CD1c-positive myeloid dendritic cell (primary cell): ENCODE measurements at regions not wholly inside any gene's neighbourhood (a gene's known extent, or its start where the extent isn't known, plus 50 kb on each side); places are given as distances from the start of the nearest gene placed in this dataset.
"Not testable (repeated sequence)": the region's sequence is repeated elsewhere in the genome, so short reads cannot be mapped to it uniquely, and the experiment has no call there.

Experiments
- DNase-seq: peaks from one replicate; pipeline ENCODE4 v3.0.0-alpha.2; 2016; ENCODE audit errors: extremely low spot score

DNA sequence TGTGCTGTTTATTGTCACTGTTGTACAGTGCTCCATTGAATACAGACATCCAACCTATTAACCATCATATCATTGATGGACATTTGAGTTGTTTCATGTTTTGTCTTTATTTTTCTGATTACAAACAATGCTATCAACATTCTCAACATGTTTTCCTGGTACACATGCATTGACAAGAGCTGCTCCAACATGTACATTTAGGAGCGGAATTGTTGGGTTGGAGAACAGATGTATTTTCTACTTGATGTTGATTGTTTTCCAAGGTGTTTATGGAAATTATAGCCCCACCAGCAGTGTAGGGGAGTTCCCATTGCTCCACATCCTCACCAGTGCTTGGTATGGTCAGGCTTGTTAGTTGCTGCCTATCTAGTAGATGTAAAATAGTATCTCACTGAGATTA, 204.1 kb upstream of the CLINT1 start:
- no peak for DNase-seq

DNA sequence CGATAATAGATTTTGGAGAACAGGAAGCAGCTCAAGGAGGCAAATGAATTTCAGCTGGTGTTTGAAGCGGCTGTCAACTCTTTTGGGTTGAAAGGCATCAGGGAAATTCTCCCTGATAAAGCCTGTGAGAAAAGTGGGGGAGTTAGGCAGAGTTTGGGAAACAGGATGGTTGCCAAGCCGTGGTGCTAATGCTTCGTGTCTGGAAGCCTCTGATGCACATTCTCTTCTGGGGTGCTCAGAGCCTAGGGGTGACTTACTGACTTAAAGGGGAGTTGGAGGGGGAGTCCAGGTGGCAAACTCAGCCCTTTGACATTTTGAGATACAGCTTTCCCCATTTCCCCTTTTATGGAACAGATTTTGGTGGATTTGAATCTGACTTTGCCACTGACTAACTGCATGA, 202.5 kb upstream of the CLINT1 start:
- DNase-seq, result no peak

DNA sequence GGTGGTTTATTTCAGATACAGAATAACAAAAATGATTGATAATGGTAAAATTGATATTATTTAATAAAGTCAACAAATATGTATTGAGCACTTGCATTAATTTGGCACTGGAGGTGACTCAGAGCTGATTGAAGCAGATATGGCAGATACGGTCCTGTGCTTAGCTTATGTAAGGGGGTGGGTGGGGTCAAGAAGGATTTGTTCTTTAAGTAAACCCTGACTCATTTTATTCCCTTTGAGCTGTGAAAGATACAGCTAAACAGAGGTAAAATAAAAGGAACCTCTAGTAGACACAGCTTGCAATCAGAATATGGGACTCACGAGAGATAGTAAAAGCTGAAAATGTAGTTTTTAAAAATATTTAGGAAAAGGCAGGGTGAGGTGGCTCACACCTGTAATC, 201.3 kb upstream of the CLINT1 start:
- no peak for DNase-seq

DNA sequence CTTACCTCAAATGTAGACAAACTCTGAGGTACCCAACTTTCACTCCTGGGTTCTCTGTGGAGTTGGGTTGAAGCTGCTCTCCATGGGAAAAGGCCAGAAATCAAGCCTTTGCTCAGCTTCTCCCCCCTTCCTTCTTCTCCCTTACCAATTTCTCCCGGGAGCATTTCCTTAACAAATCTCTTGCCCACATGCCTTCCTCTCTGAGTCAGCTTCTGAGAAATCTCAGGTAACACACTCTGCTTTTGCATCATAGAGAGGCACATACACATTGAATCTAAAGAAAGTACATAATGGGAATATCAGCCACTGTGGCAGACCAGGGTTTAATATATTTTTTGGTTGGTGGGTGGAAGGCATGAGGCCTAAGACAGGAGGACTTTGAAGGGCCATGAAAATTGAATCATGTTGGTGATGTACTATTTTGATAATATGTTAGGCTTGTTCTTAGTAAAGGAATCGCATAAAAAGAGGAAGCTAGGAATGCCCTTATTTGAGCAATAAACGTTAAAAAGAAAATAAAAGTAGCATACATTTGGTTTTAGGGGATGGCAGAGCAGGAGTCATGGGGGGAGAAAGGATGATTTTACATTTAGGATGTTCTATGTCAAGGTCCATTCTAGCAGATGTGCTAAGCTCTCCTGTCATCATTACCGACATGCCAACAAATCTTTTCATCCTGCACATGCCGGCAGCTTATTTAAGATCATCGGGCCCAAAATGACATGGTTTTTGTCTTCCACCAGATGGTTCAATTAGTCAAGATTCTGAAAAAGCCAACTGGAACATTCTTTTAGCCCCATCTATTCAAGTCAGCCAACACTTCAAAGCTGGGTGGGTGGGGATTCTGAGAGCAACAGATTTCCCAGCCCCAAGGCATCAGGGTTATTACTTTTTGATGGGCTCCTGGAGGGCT, 199.5 kb upstream of the CLINT1 start:
- DNase-seq, result no peak

DNA sequence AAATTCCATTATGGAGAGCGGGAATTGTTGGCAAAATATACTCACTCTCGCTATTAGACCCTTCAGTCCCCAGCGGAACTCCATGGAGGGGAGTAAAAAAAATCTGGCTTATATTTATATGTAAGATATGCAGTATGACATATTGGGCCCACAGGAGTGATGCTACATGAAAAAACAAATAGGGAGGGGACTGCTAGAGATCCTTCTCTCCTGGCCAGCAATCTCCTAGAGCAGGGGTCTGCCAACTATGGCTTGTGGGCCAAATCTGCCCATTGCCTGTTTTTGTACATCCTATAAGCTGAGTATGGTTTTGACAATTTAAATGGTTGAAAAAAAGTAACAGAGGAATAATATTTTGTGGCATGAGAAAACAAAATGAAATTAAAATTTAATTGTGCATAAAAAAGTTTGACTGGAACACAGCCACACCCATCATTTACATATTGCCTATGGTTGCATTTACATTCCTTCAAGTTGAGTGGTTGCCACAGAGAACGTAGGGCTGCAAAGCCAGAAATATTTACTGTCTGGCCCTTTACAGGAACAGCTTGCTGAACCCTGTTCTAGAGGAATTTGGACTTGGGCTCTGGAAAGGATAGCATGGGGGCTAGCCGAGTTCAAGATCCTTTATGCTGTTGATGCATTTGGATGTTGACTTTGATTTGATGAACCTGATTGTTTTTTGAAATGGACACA, 197.3 kb upstream of the CLINT1 start:
- no peak for DNase-seq

DNA sequence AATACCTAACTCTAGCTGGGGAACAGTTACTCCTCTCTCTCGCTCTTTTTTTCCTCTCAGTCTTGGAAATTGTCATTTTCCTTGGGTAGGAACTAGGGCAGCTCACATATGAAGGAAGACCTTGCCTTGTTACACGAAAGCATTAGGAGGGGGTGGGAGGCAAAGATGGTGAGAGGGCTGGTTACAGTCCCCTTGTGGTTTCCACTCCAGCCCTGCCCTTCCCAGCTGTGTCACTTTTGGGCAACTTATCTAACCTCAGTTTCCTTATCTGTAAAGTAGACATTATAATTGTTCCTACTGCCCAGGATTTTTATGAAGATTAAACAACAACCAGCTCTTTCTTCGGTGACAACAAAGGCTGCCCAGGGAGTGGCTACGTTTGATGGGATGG, 196.2 kb upstream of the CLINT1 start:
- DNase-seq, result no peak

DNA sequence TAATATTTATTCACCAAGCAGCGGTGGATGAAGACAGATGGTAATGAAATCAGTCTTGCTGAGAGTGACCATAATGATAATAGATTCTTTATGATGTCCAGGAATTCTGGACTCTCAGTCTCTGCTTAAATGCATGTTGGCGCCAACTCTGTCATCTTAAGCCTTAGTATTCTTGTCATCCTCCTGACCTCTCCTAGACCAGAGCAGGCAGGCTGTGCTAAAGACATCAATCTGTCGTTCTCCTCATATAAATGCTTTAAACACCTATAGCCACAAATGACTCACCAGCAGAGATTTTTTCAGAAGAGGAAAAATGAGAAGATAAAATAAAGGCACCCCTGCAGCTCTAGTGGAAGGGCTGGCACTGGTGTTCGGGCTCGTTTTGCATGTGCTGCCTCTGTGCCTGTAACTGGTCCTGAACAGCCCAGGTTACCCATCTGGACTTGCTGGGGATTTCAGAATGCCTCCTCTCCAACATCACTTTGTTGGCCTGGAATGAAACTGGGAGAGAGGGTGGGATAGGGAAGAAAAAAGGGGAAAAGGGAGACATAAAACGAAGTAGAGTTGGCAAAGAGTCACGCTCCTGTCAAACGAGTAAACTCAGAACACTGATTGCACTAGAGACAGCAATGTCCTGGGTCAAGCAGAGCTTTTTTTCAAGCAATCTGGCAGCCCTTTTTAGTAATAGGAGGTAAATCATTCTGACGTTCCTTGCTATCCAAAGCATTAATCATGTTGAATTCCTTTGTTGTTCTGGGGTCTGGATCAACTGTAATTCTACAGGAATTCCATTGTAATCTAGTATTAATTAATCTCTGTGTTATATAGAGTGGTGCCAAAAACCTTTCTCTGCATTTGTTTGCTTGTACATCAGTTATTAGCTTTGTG, 195.5 kb upstream of the CLINT1 start:
- no peak for DNase-seq

DNA sequence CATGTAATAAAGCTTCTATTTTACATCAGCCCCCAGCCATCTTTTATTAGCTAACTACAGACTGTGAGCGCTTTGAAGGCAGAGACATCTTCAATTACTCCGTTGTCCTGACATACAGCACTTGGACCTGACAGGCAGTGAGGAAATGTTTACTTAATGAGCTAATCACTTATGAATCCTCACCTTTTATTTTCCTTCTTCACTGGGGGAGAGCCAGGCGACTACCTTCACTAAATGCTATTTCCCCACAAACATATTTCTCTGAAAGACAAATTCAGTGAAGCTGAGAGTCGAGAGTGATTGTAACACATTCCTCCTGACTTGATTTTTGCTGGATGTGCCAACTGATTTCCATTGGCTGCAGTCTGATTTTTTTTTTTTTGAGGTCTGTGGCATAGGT, 192.1 kb upstream of the CLINT1 start:
- DNase-seq, result no peak

DNA sequence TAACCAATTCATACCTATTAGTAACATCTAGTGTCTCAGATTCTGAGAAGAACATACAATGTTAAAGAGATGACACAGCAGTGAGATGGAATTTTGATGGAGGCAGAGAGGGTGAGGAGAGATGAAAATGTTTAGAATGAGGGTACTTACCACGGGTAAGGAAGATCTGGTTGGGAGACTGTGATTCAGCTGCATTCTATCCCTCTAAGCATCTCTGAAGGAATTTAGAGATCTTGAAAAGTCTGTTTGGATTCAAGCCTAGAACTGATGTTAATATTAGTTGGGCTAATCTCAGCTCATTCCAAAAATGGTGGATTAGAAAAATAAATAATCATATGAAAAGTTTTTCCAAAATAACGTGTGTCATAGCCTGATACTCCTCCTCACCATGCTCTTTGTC, 191.5 kb upstream of the CLINT1 start:
- no peak for DNase-seq

DNA sequence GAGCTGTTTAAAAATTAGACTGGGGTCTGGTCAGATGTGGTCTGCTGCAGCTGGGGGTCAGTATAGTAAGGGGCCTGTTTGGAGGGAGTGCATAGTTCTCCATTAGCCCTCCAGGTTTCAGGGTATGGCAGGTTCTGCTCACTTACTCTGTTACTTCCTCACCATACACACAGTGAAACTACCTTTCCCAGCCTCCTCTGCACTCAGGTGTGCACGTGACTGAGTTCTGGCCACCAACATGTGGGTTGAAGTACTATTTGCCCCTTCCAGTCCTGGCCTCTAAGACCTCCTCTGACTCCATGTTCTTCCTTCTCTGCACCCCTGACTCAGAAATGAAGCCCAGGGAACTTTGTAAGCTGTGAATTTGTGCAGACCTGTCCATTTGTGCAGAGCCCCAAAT, 190.5 kb upstream of the CLINT1 start:
- DNase-seq, result no peak

DNA sequence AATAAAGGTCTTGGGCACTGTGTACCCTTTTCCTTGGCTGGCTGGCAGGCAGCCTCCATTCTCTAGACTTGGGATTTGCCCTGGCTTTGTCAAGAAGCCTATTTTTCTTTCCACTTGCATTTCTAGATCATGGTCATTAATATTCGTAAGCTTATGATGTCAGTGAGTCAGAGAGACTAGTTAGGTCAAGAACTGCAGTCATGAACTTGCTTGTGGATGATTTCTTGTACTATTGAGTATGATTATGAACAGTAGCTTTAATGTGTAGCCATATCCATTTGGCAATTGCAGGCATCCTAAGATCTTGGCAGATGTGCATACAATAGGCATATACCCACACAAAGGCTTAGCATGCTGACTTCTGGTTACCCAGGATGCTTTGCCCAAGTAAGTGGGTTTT, 186.8 kb upstream of the CLINT1 start:
- no peak for DNase-seq

DNA sequence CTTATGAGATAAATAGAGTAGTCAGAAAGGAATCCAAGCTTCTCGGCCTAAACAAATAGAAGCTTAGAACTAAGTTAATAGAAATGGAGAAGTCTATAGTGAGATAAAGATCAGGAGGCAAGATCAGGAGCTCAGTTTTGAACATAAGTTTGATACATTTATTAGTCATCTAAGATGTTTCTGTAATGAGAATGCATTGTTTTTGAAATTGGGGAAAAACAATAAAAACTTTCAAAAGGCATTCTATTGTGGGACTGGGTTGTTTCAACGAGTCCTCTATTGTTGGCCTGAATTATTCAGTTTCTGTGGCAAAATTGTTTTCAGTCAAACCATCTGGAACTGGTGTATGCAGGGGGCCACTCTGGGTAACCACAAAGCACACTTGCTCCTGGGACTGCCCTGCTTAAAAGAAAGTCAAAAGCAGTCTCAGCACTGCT, 181.0 kb upstream of the CLINT1 start:
- no peak for DNase-seq

DNA sequence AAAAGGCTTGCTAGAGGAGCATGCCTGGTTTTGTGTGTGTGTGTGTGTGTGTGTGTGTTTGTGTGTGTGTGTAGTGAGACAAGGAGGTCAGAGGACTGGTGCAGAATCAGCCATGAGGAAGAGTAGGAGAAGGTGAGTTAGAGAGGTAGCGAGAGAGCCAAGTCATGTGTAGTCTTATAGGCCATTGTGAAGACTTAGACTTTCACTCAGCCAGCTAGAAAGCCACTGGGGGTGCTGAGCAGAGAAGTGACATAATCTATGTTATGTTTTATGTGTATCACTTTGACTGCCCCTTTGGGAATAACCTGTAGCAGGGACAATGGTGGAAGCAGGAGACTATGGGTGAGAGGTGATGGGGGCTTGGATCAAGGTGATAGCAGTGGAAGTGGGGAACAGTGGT, 180.5 kb upstream of the CLINT1 start:
- DNase-seq, result no peak

DNA sequence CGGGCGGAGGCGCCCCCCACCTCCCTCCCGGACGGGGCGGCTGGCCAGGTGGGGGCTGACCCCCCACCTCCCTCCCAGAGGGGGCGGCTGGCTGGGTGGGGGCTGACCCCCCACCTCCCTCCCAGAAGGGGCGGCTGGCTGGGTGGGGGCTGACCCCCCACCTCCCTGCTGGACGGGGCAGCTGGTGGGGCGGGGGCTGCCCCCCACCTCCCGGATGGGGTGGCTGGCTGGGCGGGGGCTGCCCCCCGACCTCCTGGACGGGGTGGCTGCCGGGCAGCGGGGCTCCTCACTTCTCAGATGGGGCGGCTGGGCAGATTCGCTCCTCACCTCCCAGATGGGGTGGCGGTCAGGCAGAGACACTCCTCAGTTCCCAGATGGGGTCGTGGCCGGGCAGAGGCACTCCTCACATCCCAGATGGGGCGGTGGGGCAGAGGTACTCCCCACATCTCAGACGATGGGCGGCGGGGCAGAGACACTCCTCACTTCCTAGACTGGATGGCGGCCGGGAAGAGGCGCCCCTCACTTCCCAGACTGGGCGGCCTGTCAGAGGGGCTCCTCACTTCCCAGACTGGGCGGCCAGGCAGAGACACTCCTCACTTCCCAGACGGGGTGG, 178.1 kb upstream of the CLINT1 start:
- DNase-seq, result not testable (repeated sequence)

DNA sequence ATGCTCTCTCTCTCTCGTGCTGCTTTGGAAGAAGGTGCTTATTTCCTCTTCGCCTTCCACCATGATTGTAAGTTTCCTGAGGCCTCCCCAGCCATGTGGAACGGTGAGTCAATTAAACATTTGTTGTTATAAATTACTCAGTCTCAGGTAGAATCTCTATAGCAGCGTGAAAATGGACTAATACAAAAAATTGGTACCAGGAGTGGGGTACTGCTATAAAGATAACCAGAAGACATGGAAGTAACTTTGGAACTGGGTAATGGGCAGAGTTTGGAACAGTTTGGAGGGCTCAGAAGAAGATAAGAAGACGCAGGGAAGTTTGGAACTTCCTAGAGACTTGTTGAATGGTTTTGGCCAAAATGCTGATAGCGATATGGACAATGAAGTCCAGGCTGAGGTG, 175.6 kb upstream of the CLINT1 start:
- not testable (repeated sequence) for DNase-seq

DNA sequence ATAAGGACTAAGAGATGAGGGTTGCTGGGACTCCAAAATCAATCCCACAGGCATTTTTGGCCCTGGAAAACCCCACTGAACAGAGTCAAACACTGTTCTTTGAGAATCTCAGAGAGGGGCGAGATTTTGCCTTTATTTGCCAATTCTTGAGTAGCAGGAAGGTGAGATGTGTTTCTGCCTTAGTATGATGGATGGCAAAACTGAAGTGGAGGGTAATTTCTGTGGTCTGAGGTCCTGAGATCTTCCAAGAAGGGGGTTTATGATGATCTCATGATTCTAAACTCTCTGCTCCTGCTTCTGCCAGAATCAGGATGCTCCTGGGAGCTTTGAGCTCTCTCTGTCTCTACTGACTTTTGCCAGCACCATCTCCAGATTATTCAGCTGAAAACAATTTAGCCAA, 174.8 kb upstream of the CLINT1 start:
- no peak for DNase-seq

DNA sequence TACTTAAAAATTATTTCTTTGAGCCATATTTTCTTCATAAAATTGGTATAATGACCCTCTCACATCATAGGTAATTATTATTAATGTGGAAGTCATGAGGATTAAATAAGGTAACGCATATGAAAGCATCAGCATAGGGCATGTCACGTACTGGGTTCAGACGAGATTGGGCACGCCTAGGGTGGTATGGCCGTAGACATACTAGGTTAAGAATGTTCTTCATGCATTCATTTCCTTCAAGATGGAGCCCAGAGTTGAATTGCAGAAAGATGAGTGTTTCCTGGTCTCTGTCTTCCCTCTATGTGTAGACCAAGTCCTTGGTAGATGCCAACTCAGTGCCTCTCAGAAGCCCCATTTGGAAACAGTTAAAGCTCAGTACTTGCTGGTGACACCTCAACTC, 174.1 kb upstream of the CLINT1 start:
- no peak for DNase-seq

DNA sequence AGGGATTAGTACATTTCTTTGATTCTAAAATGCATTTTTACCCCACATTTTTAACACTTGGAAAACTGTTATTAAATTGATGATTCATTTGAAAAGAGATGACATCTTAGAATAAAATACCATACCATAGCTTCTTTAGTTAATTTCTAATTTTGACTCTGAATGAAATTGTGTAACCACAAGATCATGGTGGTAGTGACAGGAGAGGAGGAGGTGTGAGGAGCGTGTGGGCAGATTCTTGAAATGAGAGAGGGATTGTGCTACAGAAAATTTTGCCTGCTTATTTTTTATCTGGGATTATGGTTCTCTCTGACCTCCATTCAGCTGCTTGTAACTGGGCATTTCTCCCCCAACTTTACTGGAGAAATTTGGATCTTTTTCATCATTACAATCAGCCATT, 173.3 kb upstream of the CLINT1 start:
- DNase-seq, result no peak

DNA sequence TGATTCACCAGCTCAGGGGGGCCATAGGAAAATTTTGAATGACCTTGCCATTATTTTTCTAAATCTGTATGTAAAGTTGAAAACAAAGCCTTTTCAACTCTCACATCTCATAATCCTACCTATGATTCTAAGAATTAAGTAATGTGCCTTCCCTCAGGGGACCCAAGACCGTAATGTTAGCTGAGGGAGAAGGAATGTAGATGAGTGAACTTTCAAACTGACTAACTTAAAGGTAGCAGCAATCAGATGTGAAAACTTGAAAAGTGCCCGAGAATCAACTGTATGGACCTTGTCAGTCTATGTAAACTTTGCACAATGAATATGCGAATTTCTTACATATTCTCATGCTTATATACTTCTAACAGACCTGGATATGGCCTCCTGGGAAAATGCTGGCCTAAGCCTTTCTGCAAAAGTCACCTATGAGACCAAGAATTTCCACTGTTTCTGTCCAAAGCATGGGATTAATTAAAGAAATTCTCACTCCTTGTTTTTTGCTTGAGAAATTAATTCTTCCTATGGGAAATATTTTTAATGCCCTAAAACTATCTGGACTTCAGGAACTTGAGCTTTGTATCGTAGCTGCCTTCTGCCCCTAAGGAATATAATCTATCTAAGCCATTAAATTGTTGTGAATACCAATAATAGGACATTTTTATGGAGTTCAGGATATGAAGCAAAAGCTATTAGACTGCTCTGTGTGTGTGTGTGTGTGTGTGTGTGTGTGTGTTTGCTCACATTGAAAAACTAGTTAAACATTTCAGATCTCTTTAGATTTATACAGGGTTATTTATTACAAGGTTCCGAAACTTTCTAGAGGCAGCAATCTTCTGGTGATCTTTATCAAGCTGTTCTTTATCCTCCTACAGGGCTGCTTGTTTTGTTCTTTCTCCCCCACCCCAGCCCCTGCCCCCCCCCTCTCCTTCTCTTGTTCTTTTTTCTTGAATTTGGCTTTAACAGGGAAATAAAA, 169.1 kb upstream of the CLINT1 start:
- no peak for DNase-seq

DNA sequence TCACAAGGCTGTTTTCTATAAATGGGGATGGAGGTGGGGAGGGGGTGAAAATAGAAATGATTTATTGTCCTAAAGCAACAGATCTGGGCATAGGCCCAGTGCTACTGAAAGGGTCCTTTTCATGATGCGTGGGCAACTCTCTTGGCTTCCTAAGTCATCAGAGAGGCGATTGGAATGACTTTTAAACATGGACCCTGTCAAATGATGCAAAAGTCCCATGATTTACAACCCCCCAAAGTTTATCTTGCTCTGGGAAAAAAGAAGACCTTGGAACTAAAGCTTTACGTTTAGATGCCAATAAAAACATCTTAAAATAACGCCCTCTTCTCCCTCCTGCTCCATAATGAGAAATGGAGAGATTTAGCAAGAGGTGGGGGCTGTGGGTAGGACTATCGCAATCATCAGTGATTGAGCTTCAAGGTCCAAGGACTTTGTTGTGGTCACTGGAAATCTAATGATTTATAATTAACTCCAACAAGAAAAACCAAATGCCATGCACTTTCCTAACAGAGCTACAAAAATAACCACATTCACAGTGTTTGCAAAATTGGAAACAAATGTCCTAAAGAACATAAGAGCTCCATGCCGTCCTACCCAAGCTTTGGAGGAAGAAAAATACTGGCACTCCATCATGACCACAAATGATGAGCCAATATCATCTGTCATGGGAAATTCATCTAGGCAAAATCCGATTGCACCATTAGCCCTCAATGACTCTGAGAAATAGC, 167.5 kb upstream of the CLINT1 start:
- no peak for DNase-seq
